Gastrocnemius medialis (tissue), 4 donors: ENCODE measurements at regions not wholly inside any gene's neighbourhood (a gene's known extent, or its start where the extent isn't known, plus 50 kb on each side); places are given as distances from the start of the nearest gene placed in this dataset.

ENCODE experiments used
- CTCF ChIP-seq, 5 experiments: fragments of 450-650 bp in 3 of 5; fragments of 200-600 bp in 2 of 5; sonication (generic) in 2 of 5; IDR thresholded peaks in 4 of 5; conservative IDR thresholded peaks in 1 of 5; 1 replicate in 4 of 5; 2 replicates in 1 of 5; pipeline ENCODE4 v1.5.1; 2016 to 2019; ENCODE audit warnings: antibody characterized with exemption in 5 of 5, mild to moderate bottlenecking in 3 of 5, moderate library complexity in 3 of 5
- POLR2A ChIP-seq, 2 donors: fragments of 450-650 bp; IDR thresholded peaks; one replicate each; pipeline ENCODE4 v1.6.1; 2017; ENCODE audit warnings: antibody characterized with exemption in 2 of 2, mild to moderate bottlenecking in 2 of 2, moderate library complexity in 2 of 2

- no peak for TF ChIP-seq CTCF (IDR thresholded peaks at IDR 0.05 in 4 of 5, conservative IDR thresholded peaks at IDR 0.05 in 1 of 5)
- no peak for TF ChIP-seq POLR2A (IDR thresholded peaks at IDR 0.05)
These were observed 144.7 kb upstream of the COPS8 start for GRCh38 chr2:236940916-236941520.
